Kidney glomerular epithelial cell (primary cell): ENCODE measurements at regions not wholly inside any gene's neighbourhood (a gene's known extent, or its start where the extent isn't known, plus 50 kb on each side); places are given as distances from the start of the nearest gene placed in this dataset.
"Not testable (repeated sequence)": the region's sequence is repeated elsewhere in the genome, so short reads cannot be mapped to it uniquely, and the experiment has no call there.

ENCODE experiments used
- DNase-seq: peaks from one replicate; lab custom pipeline; 2025; lab: John Stamatoyannopoulos, UW

DNA sequence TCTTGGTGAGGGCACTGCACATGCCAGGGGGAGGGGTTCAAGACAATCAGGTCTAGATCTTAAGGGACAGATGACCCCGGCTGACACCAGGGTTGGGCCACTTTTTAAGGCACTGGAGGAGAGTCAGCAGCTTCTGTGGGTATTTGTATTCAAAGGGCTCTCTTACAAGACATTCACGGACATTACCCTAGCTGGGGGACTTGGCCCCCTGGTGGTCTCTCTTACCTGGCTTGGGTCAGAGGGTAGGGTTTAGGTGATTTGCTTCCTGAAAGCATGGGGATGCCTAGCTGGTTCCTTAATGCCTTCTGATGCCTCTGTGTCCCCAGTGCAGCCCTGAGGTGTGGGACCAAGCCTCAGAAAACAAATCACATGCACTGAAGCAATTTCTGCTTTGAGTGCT, 354.7 kb downstream of the CDC5L start:
- no peak for DNase-seq

DNA sequence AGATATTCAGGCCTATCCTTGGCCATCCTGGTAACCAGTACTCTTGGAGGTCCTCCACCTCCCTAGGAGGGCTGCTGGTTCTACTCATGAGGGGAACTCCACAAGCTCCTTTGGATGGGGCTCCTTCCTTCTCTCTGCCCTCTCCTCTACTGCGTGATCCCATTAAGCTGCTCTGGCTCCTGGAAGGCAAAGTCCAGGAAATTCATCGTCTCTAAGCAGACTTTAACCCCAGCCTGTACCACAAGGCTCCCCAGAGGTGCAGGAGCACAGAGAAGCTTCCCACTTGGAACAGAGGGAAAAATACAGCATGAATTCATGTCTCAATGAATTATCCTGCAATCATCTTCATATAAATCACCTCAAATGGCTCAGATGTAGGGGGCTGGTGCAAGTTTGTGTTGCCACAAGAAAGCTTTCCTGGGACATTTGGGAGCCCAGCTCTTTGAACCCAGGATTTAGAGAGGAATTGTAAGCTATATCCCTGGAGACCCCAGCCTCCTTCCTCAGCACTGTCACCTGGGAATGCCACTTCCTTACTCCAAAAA, 355.4 kb downstream of the CDC5L start:
- no peak for DNase-seq

DNA sequence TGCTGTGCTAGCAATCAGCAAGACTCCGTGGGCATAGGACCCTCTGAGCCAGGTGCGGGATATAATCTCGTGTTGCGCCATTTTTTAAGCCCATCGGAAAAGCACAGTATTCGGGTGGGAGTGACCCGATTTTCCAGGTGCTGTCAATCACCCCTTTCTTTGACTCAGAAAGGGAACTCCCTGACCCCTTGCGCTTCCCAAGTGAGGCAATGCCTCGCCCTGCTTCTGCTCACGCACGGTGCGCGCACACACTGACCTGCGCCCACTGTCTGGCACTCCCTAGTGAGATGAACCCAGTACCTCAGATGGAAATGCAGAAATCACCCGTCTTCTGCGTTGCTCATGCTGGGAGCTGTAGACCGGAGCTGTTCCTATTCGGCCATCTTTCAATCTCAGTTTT, 372.6 kb downstream of the CDC5L start:
- DNase-seq = not testable (repeated sequence)

DNA sequence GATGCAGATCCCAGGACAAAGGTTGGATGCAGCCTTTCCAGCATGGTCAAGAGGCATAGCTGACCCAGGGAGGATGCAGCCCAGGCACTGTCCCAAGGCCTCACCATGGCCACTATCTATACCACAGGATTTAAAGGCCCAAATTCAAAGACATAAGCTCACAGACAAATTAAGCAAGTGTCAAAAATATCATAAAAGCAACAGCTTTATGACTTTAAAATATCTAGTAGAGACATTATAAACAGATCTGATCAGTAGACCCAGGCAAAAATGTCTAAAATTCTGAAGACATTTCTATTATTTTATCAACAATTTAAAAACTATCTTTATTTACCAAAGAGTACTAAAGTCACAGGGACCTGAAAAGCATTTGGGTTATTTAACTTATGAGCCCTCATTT, 373.5 kb downstream of the CDC5L start:
- no peak for DNase-seq

DNA sequence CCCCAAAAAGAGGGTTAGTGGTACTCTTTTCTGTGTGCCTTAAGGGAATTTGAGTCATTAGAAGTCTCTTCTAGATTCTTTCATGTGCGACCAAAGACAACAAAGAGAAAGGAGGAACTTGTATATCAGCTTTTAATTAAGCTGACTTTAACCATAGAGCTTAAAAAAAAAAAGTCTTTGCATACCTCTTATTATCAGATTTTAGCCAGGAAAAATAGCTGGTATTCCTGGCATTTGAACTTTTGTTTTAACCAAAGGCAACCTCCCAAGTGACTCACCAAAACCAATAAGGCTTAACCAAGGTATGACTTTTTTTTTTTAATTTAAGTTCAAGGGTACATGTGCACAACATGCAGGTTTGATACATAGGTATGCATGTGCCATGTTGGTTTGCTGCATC, 375.0 kb downstream of the CDC5L start:
- no peak for DNase-seq

DNA sequence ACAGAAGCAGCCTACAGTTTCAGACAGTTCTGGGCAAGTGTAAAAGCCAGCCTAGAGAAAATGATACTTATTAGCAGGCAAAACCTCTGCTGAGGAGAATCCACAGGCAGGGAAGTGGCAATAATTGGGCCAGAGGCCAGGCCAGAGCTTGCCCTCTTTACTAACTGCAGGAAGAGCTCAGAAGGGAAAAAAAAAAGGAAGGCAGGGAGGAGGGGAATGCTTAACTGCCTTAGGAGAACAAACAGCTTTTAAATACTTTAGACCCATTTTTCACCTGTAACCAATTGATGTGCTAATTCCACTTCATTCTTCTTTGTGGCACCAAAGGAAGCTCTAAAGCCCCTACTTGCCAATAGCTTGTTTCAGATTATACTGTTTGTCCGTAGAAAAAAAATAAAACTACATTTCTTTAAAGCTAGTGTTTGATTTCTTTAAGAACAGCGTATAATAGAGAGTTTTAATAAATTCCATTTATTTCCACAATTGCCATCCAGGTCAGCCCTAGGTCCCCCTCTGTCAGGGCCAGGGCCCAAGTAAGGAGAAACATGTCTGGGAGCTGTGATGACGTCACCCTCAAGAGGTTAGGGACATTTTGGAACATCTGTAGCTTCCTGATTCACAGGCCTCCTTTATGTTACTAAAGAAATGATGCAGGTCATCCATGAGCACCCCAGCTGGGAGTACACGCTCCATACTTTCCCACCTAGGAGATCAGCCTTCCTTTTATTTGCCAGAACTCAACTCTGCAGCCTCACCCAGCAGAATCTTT, 384.3 kb downstream of the CDC5L start:
- DNase-seq = no peak

DNA sequence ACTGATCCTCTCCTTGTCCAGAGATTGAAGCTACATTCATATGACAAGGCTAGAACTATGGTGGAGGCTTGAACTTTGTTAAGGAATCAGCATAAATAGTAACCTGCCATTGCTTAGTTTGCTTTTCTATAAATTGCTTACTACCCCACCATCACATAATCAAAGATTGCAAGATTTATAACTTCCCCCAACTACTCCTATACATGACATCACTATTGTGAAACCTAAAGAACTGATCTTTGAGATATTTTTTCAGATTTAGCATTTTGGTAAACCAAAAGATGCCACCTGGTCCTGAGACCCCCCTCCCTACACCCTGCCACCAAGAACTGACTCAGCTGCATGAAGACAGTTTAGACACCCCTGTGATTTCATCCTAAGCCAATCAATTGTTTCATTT, 385.3 kb downstream of the CDC5L start:
- no peak for DNase-seq

DNA sequence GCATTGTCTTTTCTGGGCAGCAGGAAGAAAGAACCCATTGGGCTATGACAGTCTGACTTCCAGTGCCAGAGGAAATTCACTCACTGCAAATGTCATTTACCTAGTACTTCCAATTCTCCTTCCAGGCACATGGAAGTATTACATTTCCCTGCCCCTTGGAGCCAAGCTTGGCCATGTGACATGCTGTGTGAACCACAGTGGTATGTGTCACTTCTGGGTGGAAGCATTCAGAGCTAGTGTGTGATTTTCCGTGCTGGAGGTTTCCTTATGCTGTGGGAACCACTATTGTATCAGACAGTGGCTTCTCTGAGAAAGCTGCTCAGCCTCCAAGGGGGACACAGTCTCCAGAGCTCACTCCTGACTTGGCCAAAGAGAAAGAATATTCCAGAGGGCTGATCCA, 387.6 kb downstream of the CDC5L start:
- DNase-seq = no peak

DNA sequence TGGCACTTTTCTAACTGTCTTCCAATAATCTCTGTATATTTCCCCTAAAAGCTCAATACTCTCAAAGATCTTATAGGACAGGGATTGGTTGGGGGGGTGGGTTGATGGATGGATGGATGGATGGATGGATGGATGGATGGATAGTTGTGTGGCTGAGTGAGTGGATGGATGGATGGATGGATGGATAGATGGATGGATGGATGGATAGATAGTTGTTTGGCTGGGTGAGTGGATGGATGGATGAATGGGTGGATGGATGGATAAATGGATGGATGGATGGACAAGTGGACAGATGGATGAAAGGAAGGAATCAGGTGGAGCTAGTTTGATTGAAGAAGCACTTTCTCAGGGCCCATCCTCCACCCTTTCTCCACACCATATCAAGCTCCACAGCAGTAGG, 388.8 kb downstream of the CDC5L start:
- no peak for DNase-seq

DNA sequence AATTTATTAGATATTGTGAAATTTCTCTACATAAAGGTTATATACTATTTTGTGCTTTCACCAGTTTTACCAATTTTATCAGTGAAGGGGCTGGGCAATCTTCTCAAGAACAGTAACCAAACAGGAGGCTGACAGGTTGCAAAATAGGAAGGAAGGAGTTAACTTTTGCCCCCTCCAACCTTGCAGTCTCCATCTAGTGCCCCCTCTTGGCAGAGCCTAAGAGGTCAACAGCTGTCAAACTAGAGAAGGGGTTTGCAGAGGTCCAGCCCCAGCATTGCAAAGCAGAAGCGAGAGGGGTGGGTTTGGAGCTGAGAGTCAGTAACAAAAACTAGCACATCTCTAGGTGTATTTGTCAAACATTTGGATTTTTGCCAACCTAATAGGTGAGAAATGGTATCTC, 391.0 kb downstream of the CDC5L start:
- DNase-seq = no peak
